ENCODE measurements at regions not wholly inside any gene's neighbourhood (a gene's known extent, or its start where the extent isn't known, plus 50 kb on each side); places are given as distances from the start of the nearest gene placed in this dataset.
"Not testable (repeated sequence)": the region's sequence is repeated elsewhere in the genome, so short reads cannot be mapped to it uniquely, and the experiment has no call there.

DNA sequence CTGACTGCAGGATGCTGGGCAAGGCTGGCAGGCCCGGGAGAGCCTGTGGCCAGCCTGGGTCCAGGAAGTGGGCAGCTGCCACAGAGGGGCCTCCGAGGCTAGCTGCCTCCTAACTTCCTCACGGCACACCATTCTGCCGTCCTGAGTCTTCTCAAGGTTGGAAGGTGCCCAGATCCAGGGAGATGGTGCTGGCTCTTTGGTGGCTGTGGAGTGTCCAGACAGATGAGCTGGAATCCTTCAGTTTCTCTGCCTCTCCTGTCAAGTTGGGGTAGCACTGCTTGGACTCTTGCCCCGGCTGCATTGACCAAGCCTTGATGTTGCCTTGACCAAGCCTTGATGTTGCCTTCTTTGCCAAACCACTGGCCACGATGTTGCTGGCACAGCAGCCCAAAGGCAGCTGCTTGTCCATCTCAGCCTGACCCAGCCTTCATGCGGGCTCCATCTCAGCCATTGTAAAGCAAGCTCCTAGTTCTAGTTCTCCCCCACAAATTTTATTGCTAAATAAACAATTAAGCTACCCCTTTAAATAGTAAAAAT lies 75.1 kb upstream of the AFDN start:
- DNase-seq (ENCODE audit: low spot score) (no peak), FAIRE-seq (no peak)

- DNase-seq (ENCODE audit: low spot score); FAIRE-seq: not testable (repeated sequence)
These were observed 73.4 kb upstream of the AFDN start for GRCh38 chr6:167753281-167753680.

DNA sequence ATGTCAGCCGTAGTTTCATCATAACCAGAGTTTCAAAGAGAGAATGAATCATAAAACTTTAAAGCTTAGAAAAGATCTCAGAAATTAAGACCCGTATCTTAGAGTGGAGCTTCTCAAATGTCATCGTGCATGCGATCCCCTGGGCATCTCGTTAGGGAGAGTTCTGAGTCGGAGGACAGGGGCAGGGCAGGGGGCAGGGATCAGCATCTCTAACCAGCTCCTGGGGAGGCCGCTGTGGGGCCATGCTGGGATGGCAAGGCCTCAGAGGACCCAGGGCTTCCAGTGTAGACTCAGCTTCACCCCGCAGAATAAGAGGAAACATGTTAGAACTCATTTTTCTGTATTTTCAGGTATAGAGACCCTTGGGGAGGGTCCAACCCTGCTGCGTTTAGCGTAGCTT lies 72.0 kb upstream of the AFDN start:
- FAIRE-seq = no peak
- DNase-seq (ENCODE audit: low spot score) = no peak

- DNase-seq (ENCODE audit: low spot score) (no peak), FAIRE-seq (no peak)
These were observed 71.2 kb upstream of the AFDN start for GRCh38 chr6:167755461-167755860.

GRCh38 chr6:167756597-167756996 lies 70.1 kb upstream of the AFDN start:
- FAIRE-seq = no peak
- DNase-seq (ENCODE audit: low spot score) = no peak

DNA sequence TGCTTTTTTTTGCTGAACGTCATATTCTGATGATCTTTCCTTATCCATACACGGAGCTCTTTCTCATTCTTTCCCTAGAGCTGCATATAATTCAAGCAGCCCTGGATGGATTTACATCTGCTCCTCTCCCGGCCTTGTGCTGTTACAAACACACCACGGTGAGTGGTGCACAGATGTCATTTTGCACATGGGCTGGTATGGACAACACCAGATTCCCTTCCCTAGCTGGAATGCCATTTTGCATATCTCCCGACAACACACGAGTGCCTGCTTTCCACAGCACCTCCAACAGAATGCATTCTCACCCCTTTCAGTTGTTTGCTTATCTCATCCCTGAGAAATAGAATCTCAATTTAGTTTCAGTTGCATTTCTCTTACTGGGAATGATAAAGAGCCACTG lies 69.5 kb upstream of the AFDN start:
- no peak for DNase-seq (ENCODE audit: low spot score)
- FAIRE-seq = no peak

DNA sequence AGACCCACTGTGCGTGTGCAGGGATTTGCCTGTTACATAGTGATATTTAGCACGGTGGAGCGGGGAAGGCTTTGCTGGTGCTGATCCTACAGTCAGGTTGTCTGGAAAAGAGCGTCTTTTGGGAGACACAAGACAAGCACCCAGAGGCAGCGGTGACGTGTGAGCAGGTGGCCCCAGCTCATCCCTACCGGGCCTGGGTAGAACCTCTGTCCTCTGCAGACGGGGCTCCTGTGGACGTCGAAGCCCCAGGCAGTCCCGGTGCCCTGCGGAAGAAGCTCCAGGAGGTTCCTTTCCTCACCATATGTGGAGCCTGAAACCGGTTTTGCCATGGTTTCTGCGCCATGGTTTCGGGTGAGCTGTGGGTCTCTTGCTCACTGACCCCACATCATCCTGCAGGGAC lies 68.9 kb upstream of the AFDN start:
- DNase-seq (ENCODE audit: low spot score) = no peak
- no peak for FAIRE-seq

DNA sequence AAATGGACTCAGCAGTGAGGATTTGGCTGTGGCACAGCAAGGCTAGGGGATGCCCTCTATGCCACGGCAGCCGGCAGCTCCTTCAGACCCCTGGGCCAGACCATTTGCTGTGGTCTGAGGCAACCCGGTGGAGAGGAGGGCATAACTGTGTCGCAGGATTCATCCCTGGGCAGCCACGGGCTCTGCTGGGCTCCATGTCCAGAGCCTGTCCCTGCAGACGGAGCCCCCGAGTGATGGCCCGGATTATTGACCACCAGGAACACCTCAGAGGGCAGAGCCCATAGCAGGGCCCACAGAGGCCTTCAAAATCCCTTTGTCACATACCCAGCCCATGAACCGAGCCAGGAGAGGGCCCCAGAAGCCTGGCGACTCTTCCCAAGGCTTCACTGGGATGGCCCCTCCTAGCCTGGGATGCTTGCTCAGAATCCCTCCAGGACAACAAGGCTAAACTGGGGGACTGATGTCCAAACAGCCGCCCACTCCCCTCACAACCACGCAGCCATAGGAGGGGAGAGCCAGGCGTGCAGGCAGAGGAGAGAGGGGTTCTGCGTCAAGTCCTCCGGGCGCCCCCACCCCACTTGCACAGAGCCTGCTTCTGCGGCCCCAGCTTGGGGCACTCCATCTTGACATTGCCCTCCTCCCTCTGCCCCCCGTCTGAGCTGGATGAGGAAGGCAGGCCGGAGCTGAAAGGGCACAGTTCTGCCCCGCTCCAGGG lies 68.2 kb upstream of the AFDN start:
- DNase-seq (ENCODE audit: low spot score) (no peak), FAIRE-seq (no peak)

GRCh38 chr6:167759206-167759605 lies 67.5 kb upstream of the AFDN start:
- DNase-seq (ENCODE audit: low spot score) = no peak
- no peak for FAIRE-seq

GRCh38 chr6:167759912-167760311 lies 66.8 kb upstream of the AFDN start:
- FAIRE-seq (no peak), DNase-seq (ENCODE audit: low spot score) (no peak)

- no peak for FAIRE-seq
- no peak for DNase-seq (ENCODE audit: low spot score)
These were observed 65.5 kb upstream of the AFDN start for GRCh38 chr6:167760979-167761793.

GRCh38 chr6:167761794-167762258 lies 64.9 kb upstream of the AFDN start:
- DNase-seq (ENCODE audit: low spot score) = no peak
- no peak for FAIRE-seq

DNA sequence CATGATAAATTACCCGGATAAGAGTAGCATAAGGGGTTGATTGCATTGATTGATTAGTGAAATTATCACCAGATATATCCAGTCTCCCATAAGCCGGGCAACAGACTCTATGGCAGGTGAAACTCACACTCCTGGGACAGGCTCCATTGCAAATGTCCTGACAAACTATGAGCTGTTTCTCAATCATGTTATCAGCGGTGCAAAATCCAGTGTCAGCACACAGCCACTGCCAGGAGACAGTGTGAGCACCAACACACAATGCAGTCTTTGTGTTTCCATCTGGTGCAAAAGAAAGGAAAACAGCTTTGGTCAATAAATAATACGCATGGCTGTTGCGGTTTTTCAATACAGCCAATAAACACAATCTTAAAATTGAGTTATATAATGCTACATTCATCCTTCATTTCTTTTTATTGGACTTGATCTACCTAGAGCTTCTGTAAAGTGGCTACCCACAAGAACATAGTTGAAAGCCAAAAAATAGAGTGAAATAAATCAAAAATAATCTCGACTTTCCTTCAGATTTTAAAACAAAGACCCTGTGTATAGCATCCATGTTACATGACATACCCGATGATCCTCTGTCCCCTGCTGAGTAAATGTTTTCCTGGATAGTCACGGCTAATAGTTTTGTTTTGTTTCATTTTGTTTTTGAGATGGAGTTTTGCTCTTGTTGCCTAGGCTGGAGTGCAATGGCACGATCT lies 64.3 kb upstream of the AFDN start:
- FAIRE-seq = no peak
- no peak for DNase-seq (ENCODE audit: low spot score)

GRCh38 chr6:167763056-167763944 lies 63.4 kb upstream of the AFDN start:
- FAIRE-seq (no peak), DNase-seq (ENCODE audit: low spot score) (no peak)

DNA sequence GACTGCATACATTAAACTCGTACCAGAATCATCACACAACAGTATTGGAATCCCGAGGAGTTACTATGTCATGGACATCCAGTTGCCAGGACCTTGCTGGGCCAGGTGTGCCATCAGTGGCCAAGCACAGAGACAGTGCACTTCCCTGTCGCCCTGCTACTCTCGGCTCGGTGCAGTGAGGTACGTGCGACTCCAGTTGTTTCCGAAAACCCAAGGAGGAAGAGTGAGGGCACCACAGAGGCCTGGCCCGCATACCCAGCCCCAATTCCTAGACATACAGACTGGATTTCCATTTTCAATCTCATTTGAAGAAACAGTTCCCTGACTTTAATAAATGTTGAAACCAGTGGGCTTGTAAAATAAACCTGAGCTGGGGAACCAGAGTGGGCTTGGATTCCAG lies 62.5 kb upstream of the AFDN start:
- FAIRE-seq (no peak), DNase-seq (ENCODE audit: low spot score) (no peak)

GRCh38 chr6:167764713-167765479 lies 61.8 kb upstream of the AFDN start:
- DNase-seq (ENCODE audit: low spot score) (no peak), FAIRE-seq (no peak)

GRCh38 chr6:167766986-167767714 lies 59.6 kb upstream of the AFDN start:
- DNase-seq (ENCODE audit: low spot score) = no peak
- no peak for FAIRE-seq

GRCh38 chr6:167767715-167768107 lies 59.0 kb upstream of the AFDN start:
- DNase-seq (ENCODE audit: low spot score) (no peak), FAIRE-seq (no peak)

GRCh38 chr6:167768471-167769215 lies 58.1 kb upstream of the AFDN start:
- DNase-seq (ENCODE audit: low spot score) (no peak), FAIRE-seq (no peak)

Data from RCC 7860 (cell line).